HEK293T (cell line): ENCODE measurements at regions not wholly inside any gene's neighbourhood (a gene's known extent, or its start where the extent isn't known, plus 50 kb on each side); places are given as distances from the start of the nearest gene placed in this dataset.

ENCODE experiments used
- ARNT ChIP-seq: fragments of 450-650 bp; IDR thresholded peaks from 2 replicates; pipeline ENCODE4 v1.6.1; 2017; ENCODE audit warnings: mild to moderate bottlenecking
- BHLHE40 ChIP-seq: fragments of 450-650 bp; IDR thresholded peaks from 2 replicates; pipeline ENCODE4 v1.6.1; 2016; ENCODE audit warnings: mild to moderate bottlenecking, moderate library complexity, borderline replicate concordance
- ELF4 ChIP-seq: fragments of 450-650 bp; IDR thresholded peaks from 2 replicates; pipeline ENCODE4 v1.6.1; 2017; ENCODE audit warnings: antibody characterized with exemption
- FOXK2 ChIP-seq: fragments of 450-650 bp; IDR thresholded peaks from 2 replicates; pipeline ENCODE4 v1.6.1; 2016; ENCODE audit warnings: mild to moderate bottlenecking
- FOXM1 ChIP-seq: fragments of 450-650 bp; IDR thresholded peaks from 2 replicates; pipeline ENCODE4 v1.6.1; 2017; ENCODE audit warnings: mild to moderate bottlenecking, borderline replicate concordance
- HDGF ChIP-seq: fragments of 450-650 bp; IDR thresholded peaks from 2 replicates; pipeline ENCODE4 v1.6.1; 2017; ENCODE audit warnings: antibody characterized with exemption, borderline replicate concordance
- L3MBTL2 ChIP-seq: fragments of 450-650 bp; conservative IDR thresholded peaks from 2 replicates; pipeline ENCODE4 v1.6.1; 2016; ENCODE audit warnings: mild to moderate bottlenecking
- SP1 ChIP-seq: fragments of 450-650 bp; IDR thresholded peaks from 2 replicates; pipeline ENCODE4 v1.6.1; 2017
- SUZ12 ChIP-seq: fragments of 450-650 bp; IDR thresholded peaks from 2 replicates; pipeline ENCODE4 v1.6.1; 2016; ENCODE audit warnings: mild to moderate bottlenecking
- TARDBP ChIP-seq: fragments of 450-650 bp; IDR thresholded peaks from 2 replicates; pipeline ENCODE4 v1.6.1; 2016

GRCh38 chr6:125544819-125545218 lies 204.6 kb upstream of the HEY2 start:
- TF ChIP-seq SP1 (no peak), ARNT (no peak), BHLHE40 (no peak), L3MBTL2 (no peak), FOXK2 (no peak), ELF4 (no peak), HDGF (no peak), SUZ12 (no peak), FOXM1 (no peak), TARDBP (no peak)
